ENCODE measurements at regions not wholly inside any gene's neighbourhood (a gene's known extent, or its start where the extent isn't known, plus 50 kb on each side); places are given as distances from the start of the nearest gene placed in this dataset.

- intact Hi-C loops (cut with DNase I), result no loop called here
- DNase-seq (ENCODE audit: extremely low spot score), result no peak
- H3K9me3 ChIP-seq, result no peaks in the 10 kb centered on the region
- no peaks in the 10 kb centered on the region for H3K36me3 ChIP-seq
- peaks cover 0 to 68% (median 60%) of the 10 kb centered on the region in 4 donors for H3K4me1 ChIP-seq
- 60% methylated on average over 8 of the region's 8 CpGs for WGBS
- TF ChIP-seq POLR2AphosphoS5 (IDR thresholded peaks at IDR 0.05), result no peak
- TF ChIP-seq CTCF (IDR thresholded peaks at IDR 0.05), result no peak
- no peak for TF ChIP-seq EP300 (IDR thresholded peaks at IDR 0.05)
- TF ChIP-seq POLR2A (IDR thresholded peaks at IDR 0.05; ENCODE audit: low read depth), result no peak
- H3K27me3 ChIP-seq, result no peaks in the 10 kb centered on the region
- H3K27ac ChIP-seq (replicated peaks in 1 of 4), result peak overlapping the region in 3 of 4 donors; percentile 24 to 72 (median 32)
- H3K4me3 ChIP-seq, result no peak overlapping the region
These were observed 511.8 kb upstream of the ID4 start for GRCh38 chr6:19325335-19325789.

- no peak for DNase-seq (ENCODE audit: extremely low spot score)
- H3K36me3 ChIP-seq, result no peaks in the 10 kb centered on the region
- H3K27ac ChIP-seq (replicated peaks in 1 of 4), result peak overlapping the region; percentile 53 to 72 (median 58)
- H3K27me3 ChIP-seq, result no peaks in the 10 kb centered on the region
- 50% methylated on average over 2 of the region's 2 CpGs for WGBS
- TF ChIP-seq EP300 (IDR thresholded peaks at IDR 0.05), result no peak
- no peak for TF ChIP-seq CTCF (IDR thresholded peaks at IDR 0.05)
- no peak for TF ChIP-seq POLR2A (IDR thresholded peaks at IDR 0.05; ENCODE audit: low read depth)
- peaks cover 0 to 62% (median 52%) of the 10 kb centered on the region in 4 donors for H3K4me1 ChIP-seq
- intact Hi-C loops (cut with DNase I), result no loop called here
- no peaks in the 10 kb centered on the region for H3K9me3 ChIP-seq
- no peak overlapping the region for H3K4me3 ChIP-seq
These were observed 509.9 kb upstream of the ID4 start for GRCh38 chr6:19327241-19327640.

GRCh38 chr6:19327661-19328060 is 509.5 kb upstream of the ID4 start:
- TF ChIP-seq POLR2AphosphoS5 (IDR thresholded peaks at IDR 0.05), result peak in 1 of 2 donors; percentile 10
- peak in 1 of 3 experiments; percentile 6 for TF ChIP-seq CTCF (IDR thresholded peaks at IDR 0.05)
- TF ChIP-seq POLR2A (IDR thresholded peaks at IDR 0.05; ENCODE audit: low read depth), result no peak
- no peak for TF ChIP-seq EP300 (IDR thresholded peaks at IDR 0.05)
- H3K36me3 ChIP-seq, result no peaks in the 10 kb centered on the region
- WGBS, result 21% methylated on average over 8 of the region's 8 CpGs
- intact Hi-C loops (cut with DNase I), result no loop called here
- H3K4me1 ChIP-seq, result peaks cover 0 to 58% (median 49%) of the 10 kb centered on the region in 4 donors
- H3K9me3 ChIP-seq, result no peaks in the 10 kb centered on the region
- no peaks in the 10 kb centered on the region for H3K27me3 ChIP-seq
- H3K27ac ChIP-seq (replicated peaks in 1 of 4), result peak overlapping the region; percentile 53 to 72 (median 58)
- no peak for DNase-seq (ENCODE audit: extremely low spot score)
- H3K4me3 ChIP-seq, result no peak overlapping the region

- no peak for TF ChIP-seq POLR2A (IDR thresholded peaks at IDR 0.05; ENCODE audit: low read depth)
- no peak for TF ChIP-seq CTCF (IDR thresholded peaks at IDR 0.05)
- no peak for TF ChIP-seq POLR2AphosphoS5 (IDR thresholded peaks at IDR 0.05)
- TF ChIP-seq EP300 (IDR thresholded peaks at IDR 0.05), result no peak
- peak overlapping the region in 1 of 4 donors; percentile 35 for H3K27ac ChIP-seq (replicated peaks in 1 of 4)
These were observed 508.1 kb upstream of the ID4 start for GRCh38 chr6:19329078-19329477.

GRCh38 chr6:19331089-19331488 is 506.1 kb upstream of the ID4 start:
- Histone ChIP-seq H3K36me3 (no peaks in the 10 kb centered on the region), H3K4me1 (peaks cover 0 to 29% (median 23%) of the 10 kb centered on the region in 4 donors), H3K4me3 (no peak overlapping the region), H3K9me3 (no peaks in the 10 kb centered on the region), H3K27me3 (no peaks in the 10 kb centered on the region), H3K27ac (replicated peaks in 1 of 4) (no peak overlapping the region)
- 85% methylated on average over 3 of the region's 3 CpGs for WGBS
- intact Hi-C loops (cut with DNase I), result no loop called here
- TF ChIP-seq POLR2A (IDR thresholded peaks at IDR 0.05; ENCODE audit: low read depth) (no peak), EP300 (IDR thresholded peaks at IDR 0.05) (no peak), CTCF (IDR thresholded peaks at IDR 0.05) (no peak), POLR2AphosphoS5 (IDR thresholded peaks at IDR 0.05) (no peak)
- DNase-seq (ENCODE audit: extremely low spot score), result no peak

More at GRCh38 chr6:19329078-19329477, 508.1 kb upstream of the ID4 start:
- Histone ChIP-seq H3K9me3 (no peaks in the 10 kb centered on the region), H3K27me3 (no peaks in the 10 kb centered on the region), H3K36me3 (no peaks in the 10 kb centered on the region), H3K4me1 (peaks cover 0 to 44% (median 40%) of the 10 kb centered on the region in 4 donors), H3K4me3 (no peak overlapping the region)
- intact Hi-C loops (cut with DNase I), result no loop called here
- DNase-seq (ENCODE audit: extremely low spot score), result no peak
- 56% methylated on average over 4 of the region's 4 CpGs for WGBS

Measured in esophagus muscularis mucosa (tissue), 4 donors.